Heart right ventricle (tissue), 16 donors: ENCODE measurements at regions not wholly inside any gene's neighbourhood (a gene's known extent, or its start where the extent isn't known, plus 50 kb on each side); places are given as distances from the start of the nearest gene placed in this dataset.
A peak's percentile ranks its signal among the peaks of the same experiment; 100 is the strongest.

ENCODE experiments used
- ATAC-seq, 8 donors: fragments of 200-7000 bp; cut with Tn5 transposase; one replicate each; pipeline ENCODE4 v1.9.1; 2020; ENCODE audit warnings: mild to moderate bottlenecking in 8 of 8, moderate library complexity in 8 of 8, moderate number of reproducible peaks in 1 of 8
- DNase-seq, 2 donors: peaks; one replicate each; pipeline ENCODE4 v3.0.0-alpha.2; 2020
- H3K27ac ChIP-seq, 10 donors: fragments of 200-600 bp; sonication (generic) in 2 of 10; one replicate each; pipeline versions ENCODE4 v1.5.0 to v1.8.0; 2020 to 2022; ENCODE audit warnings: mild to moderate bottlenecking in 3 of 10
- H3K27me3 ChIP-seq, 7 donors: fragments of 200-600 bp; one replicate each; pipeline ENCODE4 v1.8.0; 2021 to 2022; ENCODE audit warnings: mild to moderate bottlenecking in 2 of 7
- H3K36me3 ChIP-seq, 9 donors: fragments of 200-600 bp; sonication (generic) in 1 of 9; one replicate each; pipeline versions ENCODE4 v1.5.0 to v1.8.0; 2020 to 2022; ENCODE audit warnings: mild to moderate bottlenecking in 2 of 9
- H3K4me1 ChIP-seq, 9 donors: fragments of 200-600 bp; sonication (generic) in 1 of 9; one replicate each; pipeline versions ENCODE4 v1.5.0 to v1.8.0; 2020 to 2022; ENCODE audit warnings: mild to moderate bottlenecking in 4 of 9
- H3K4me3 ChIP-seq, 10 donors: fragments of 200-600 bp; sonication (generic) in 2 of 10; one replicate each; pipeline versions ENCODE4 v1.5.0 to v1.8.0; 2020 to 2022; ENCODE audit warnings: mild to moderate bottlenecking in 7 of 10, moderate library complexity in 2 of 10
- H3K9me3 ChIP-seq, 11 donors: fragments of 200-600 bp in 10 of 11; sonication (generic) in 2 of 11; one replicate each; pipeline versions ENCODE4 v1.5.0 to v1.8.0; 2013 to 2022; ENCODE audit warnings: mild to moderate bottlenecking in 2 of 11, control low read depth in 1 of 11, moderate library complexity in 1 of 11
- CTCF ChIP-seq, 9 donors: fragments of 200-600 bp; sonication (generic) in 2 of 9; IDR thresholded peaks; one replicate each; pipeline versions ENCODE4 v1.5.0 to v1.8.0; 2021 to 2022; ENCODE audit warnings: antibody characterized with exemption in 9 of 9, mild to moderate bottlenecking in 5 of 9, moderate library complexity in 1 of 9
- WGBS, 2 donors: extraction: QIAGEN DNeasy Blood & Tissue Kit; methylation state at CpG; one replicate each; pipeline ENCODE4 v1.1.7; 2013; ENCODE audit warnings: inconsistent platforms in 1 of 2; 5-methylcytosine and 5-hydroxymethylcytosine counted together
- intact Hi-C, 10 donors: fragments of 100-400 bp; cut with DNase I; formaldehyde crosslinking; loops; one replicate each; pipeline versions ENCODE4 v1.11.1 to v1.14.2; 2022
- donor health status: Arrhythmogenic right ventricular cardiomyopathy.
- donor health status: ischemic (EF 13 %, LVEDD 7.1; RV severe dilation, severe dysfunction).
- donor health status: healthy with polysubstance abuse.
- donor health status: DM: no; HTN: yes; CAD: no.
- donor health status: DM: no; HTN: no; CAD: no.
- donor health status: ischemic (EF 25% LVEDD 6.9; RV normal size, moderate dysfunction).
- donor health status: ischemic (EF 25% LVEDD 5.7; RV mildly dilated, moderate dysfunction).
- donor health status: healthy.
- donor health status: DM: yes; HTN: yes; CAD: no.
- donor health status: Ischemic cardiomyopathy.
- donor health status: ischemic (EF 35%, LVEDD 5.7; RV mildly dilated, moderate dysfunction).
- donor health status: nonischemic (EF 11% LVEDD 7.7; RV severe dilation, severe dysfunction).
- donor health status: DM: yes; HTN: yes; CAD: no.
- donor health status: PGD.
- donor health status: ischemic (EF 29% LVEDD 5.4; RV normal size, mild dysfunction).
- donor health status: nonischemic (EF 23%, LVEDD 6.1; RV moderate dilation, normal function).

DNA sequence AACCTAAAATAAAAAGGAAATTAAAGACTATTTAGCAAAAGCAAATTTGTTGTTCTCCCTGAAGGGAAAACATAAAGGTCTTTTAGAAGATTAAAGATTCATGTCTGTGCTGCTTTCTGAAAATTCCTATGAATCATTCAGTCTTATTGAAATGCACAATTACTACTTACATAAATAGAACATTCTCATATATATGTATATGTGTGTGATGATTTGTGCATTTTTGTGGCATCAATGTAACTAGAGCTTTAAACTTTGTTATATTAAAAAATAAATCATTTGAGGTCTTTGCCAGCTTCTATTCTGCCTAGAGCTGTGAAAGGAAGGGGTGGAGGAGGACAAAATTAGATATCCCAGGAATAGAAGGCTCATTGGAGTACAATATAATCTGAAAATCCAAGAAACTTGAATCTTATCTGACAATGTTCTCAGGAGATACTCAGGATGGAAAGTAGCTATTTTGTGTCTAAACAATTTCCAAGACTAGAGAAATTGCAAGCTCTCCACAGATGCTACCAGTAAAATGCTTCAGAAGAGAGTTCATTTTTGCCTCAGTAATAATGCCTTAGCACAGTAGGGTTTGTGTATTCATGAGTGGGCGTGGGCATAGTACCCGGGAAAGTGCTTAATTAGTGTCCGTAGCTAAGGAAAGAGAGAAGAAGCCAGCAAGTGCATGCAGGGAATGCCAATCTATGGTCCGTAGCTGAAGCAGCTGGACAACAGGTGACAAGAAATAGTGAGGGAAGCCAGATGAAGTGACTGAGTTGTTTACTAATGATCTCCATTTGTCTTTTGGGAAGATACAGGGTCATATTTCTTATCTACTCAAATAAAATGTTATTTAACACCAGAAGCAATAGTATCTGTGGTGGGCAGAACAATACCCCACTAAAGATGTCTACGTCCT, 395.5 kb upstream of the NBEA start:
- intact Hi-C loops: no loop called here
- Histone ChIP-seq H3K4me1 (peaks cover 0 to 7% (median 0%) of the 10 kb centered on the region in 9 donors), H3K4me3 (no peak overlapping the region), H3K36me3 (no peaks in the 10 kb centered on the region), H3K27ac (no peak overlapping the region), H3K27me3 (no peaks in the 10 kb centered on the region), H3K9me3 (no peaks in the 10 kb centered on the region)
- ATAC-seq: no peak
- TF ChIP-seq CTCF (IDR thresholded peaks at IDR 0.05): no peak
- WGBS, 2 donors: 63 to 68% methylated on average over 5 of the region's 5 CpGs
- no peak for DNase-seq

GRCh38 chr13:34547929-34548328, 394.1 kb upstream of the NBEA start:
- intact Hi-C loops: no loop called here
- 74 to 78% methylated on average over 3 of the region's 3 CpGs for WGBS, 2 donors
- Histone ChIP-seq H3K9me3 (no peaks in the 10 kb centered on the region), H3K4me1 (peaks cover 0 to 7% (median 0%) of the 10 kb centered on the region in 9 donors), H3K27me3 (no peaks in the 10 kb centered on the region), H3K27ac (no peak overlapping the region), H3K36me3 (no peaks in the 10 kb centered on the region), H3K4me3 (no peak overlapping the region)
- TF ChIP-seq CTCF (IDR thresholded peaks at IDR 0.05): no peak
- DNase-seq: no peak
- peak in 2 of 8 donors; percentile 59 to 69 for ATAC-seq

DNA sequence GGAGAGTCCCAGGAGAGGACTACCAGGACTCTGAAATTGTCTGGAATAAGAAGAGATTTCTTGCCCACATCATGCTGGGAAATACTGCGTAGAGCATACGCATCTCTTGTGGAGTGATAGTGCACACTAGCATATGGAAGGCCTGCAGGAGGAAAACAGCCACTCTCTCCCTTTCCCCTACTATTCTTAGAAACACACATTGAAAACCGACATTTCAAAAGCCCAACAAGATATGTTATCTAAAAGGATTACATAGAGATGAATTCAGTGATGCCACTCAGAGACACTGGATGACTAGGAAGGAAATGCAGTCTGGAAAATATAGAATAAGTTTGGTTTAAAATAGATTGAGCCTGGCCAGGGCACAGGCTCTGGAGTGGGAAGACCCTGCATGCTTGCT, 388.7 kb upstream of the NBEA start:
- intact Hi-C loops: no loop called here
- Histone ChIP-seq H3K36me3 (no peaks in the 10 kb centered on the region), H3K27me3 (no peaks in the 10 kb centered on the region), H3K9me3 (no peaks in the 10 kb centered on the region), H3K27ac (no peak overlapping the region), H3K4me1 (peaks cover 0 to 10% (median 0%) of the 10 kb centered on the region in 9 donors), H3K4me3 (no peak overlapping the region)
- no peak for DNase-seq
- no peak for ATAC-seq
- no peak for TF ChIP-seq CTCF (IDR thresholded peaks at IDR 0.05)
- 69 to 70% methylated on average over 3 of the region's 3 CpGs for WGBS, 2 donors

- no peaks in the 10 kb centered on the region for H3K9me3 ChIP-seq
- no peaks in the 10 kb centered on the region for H3K36me3 ChIP-seq
- H3K27ac ChIP-seq: peak overlapping the region in 1 of 10 donors; percentile 11
- DNase-seq (no peak), ATAC-seq (peak in 4 of 8 donors; percentile 35 to 62 (median 60))
- no peaks in the 10 kb centered on the region for H3K27me3 ChIP-seq
- H3K4me1 ChIP-seq: peaks cover 0 to 10% (median 0%) of the 10 kb centered on the region in 9 donors
- H3K4me3 ChIP-seq: no peak overlapping the region
- 43 to 51% methylated on average over 4 of the region's 4 CpGs for WGBS, 2 donors
- intact Hi-C loops: no loop called here
- no peak for TF ChIP-seq CTCF (IDR thresholded peaks at IDR 0.05)
Observed at GRCh38 chr13:34555988-34556387, 386.1 kb upstream of the NBEA start.
